ENCODE measurements at regions not wholly inside any gene's neighbourhood (a gene's known extent, or its start where the extent isn't known, plus 50 kb on each side); places are given as distances from the start of the nearest gene placed in this dataset.

DNA sequence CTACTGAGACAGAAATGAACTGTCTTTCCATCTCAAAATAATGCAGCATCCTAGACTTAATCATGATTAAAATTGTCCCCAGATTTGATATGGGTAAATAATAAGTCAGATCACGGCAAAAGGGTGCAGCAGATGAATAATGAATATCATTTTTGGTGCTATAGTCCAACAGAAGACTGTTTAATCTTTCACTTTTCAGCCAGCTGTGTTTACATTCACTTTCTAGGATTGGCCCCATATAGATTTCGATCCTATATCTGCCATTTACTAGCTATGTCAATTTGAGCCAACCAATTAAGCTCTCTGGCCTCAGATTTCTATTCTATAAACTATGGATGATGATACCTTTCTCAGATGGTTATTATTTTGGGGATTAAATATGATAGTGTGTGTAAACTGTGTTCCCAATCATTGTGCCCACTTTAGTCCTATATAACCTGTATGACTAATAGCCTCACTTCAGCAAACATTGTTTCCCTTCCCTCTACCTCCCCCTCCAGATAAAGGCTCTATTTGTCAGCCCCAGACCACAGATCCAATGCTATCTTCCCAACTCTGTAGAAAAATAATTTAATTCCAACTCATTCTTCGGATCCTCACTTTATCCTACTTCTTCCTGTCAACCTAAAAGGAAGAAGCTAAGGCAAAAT, 53.6 kb upstream of the NT5E start:
- TF ChIP-seq, protein P1, sequence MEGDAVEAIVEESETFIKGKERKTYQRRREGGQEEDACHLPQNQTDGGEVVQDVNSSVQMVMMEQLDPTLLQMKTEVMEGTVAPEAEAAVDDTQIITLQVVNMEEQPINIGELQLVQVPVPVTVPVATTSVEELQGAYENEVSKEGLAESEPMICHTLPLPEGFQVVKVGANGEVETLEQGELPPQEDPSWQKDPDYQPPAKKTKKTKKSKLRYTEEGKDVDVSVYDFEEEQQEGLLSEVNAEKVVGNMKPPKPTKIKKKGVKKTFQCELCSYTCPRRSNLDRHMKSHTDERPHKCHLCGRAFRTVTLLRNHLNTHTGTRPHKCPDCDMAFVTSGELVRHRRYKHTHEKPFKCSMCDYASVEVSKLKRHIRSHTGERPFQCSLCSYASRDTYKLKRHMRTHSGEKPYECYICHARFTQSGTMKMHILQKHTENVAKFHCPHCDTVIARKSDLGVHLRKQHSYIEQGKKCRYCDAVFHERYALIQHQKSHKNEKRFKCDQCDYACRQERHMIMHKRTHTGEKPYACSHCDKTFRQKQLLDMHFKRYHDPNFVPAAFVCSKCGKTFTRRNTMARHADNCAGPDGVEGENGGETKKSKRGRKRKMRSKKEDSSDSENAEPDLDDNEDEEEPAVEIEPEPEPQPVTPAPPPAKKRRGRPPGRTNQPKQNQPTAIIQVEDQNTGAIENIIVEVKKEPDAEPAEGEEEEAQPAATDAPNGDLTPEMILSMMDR (IDR thresholded peaks at IDR 0.05; ENCODE audit: borderline replicate concordance, insufficient read depth, low read depth, low read length): no peak
- no peak overlapping the region for H3K4me3 ChIP-seq (ENCODE audit: low read depth, low read length)

DNA sequence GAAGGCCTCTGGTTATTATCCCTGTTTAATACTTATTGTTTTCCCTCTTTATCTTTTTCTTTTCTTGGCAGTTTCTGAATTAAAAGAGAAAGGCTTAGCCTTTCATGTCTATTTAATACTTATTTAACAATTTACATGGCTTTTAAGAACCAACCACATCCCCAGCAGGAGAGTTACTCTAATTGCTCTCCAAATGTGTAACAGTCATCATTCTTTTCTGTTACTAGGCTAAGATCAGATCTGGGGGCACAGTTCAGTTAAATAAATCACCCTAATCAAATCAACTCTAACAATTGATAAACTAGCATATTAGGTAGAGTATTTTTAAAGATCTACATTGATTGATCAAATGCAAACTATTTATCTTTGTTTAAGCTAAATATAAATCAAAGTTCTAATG, 54.1 kb upstream of the NT5E start:
- TF ChIP-seq, protein P1 (IDR thresholded peaks at IDR 0.05; ENCODE audit: borderline replicate concordance, insufficient read depth, low read depth, low read length): no peak
- H3K4me3 ChIP-seq (ENCODE audit: low read depth, low read length): no peak overlapping the region

DNA sequence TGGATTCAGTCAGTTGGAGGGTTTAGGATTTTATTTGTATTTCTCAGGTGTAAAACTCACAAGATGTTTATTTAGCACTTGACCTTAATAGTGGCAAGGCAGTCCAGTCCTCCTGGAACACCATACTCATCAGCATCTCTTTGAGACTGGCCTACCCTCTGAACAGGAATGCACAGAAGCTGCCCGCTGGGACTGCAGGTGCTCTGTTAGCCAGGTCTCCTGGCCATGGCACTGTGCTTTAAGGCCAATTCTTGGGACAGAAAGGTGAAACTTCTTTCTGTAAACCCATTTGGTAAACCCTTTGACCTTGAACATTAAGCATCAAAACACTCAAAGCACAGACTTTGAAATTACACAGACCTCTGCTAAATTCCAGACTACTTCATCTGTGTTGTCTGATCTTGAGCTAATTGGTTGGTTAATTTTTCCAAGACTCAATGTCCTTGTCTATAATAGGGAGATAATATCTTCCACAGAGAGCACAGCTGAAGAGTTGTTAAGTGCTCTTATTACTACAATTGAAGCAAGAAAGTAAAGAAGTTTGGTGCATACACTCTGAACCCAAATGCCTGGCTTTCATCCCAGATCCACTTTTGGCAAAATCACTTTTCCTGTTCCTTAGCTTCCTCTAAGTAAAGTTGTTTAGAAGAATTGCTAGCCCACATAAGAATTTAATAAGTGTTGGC, 54.9 kb upstream of the NT5E start:
- H3K4me3 ChIP-seq (ENCODE audit: low read depth, low read length): no peak overlapping the region
- TF ChIP-seq, protein P1 (IDR thresholded peaks at IDR 0.05; ENCODE audit: borderline replicate concordance, insufficient read depth, low read depth, low read length): no peak

DNA sequence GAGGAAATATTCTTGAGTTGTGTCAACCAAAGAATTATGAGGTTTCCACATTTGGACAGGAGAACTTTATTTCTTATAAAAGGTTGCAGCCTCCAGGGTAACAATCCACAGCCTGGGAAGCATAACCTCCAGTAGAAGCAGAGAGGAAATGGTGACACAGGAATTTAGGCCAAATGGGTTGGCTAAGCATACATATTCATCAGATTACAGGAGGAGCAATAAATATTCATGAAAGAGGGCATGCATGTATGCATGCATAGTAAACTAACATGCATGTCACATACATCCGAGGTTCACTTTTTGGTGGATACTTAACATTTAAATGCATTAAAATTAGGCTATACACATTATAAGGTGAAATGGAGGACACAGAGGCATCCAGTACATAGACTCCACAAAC, 55.7 kb upstream of the NT5E start:
- TF ChIP-seq, protein P1 (IDR thresholded peaks at IDR 0.05; ENCODE audit: borderline replicate concordance, insufficient read depth, low read depth, low read length): no peak
- H3K4me3 ChIP-seq (ENCODE audit: low read depth, low read length): no peak overlapping the region

DNA sequence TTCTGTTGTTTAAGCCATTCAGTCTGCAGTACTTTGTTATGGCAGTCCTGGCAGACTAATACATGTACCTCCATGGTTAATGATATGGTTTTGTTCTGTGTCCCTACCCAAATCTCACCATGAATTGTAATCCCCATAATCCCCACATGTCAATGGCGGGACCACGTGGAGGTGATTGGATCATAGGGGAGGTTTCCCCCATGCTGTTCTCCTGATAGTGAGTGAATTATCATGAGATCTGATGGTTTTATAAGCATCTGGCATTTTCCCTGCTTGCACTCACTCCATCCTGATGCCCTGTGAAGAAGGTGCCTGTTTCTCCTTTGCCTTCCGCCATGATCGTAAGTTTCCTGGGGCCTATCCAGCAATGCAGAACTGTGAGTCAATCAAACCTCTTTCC, 57.5 kb upstream of the NT5E start:
- no peak overlapping the region for H3K4me3 ChIP-seq (ENCODE audit: low read depth, low read length)
- TF ChIP-seq, protein P1 (IDR thresholded peaks at IDR 0.05; ENCODE audit: borderline replicate concordance, insufficient read depth, low read depth, low read length): no peak

DNA sequence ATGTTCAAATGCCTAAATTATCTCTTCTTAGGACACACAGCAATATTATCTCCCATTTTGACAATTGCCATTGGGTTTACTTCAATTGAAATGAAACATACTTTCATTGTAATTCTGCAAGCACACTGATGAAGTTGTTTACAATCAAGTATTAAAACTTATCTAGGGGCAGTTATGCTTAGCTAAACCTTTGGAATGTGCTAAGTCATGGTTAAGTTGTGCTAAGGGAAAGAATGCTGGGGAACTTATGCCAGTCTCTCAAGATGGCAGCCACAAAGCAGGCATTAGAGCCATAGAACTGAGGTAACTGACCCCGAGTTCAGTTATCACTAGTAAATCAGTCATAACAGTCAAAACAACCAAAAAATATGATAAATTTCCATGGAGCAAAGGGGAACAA, 59.1 kb upstream of the NT5E start:
- H3K4me3 ChIP-seq (ENCODE audit: low read depth, low read length): no peak overlapping the region
- TF ChIP-seq, protein P1 (IDR thresholded peaks at IDR 0.05; ENCODE audit: borderline replicate concordance, insufficient read depth, low read depth, low read length): no peak
